HFF-Myc (cell line): ENCODE measurements at regions not wholly inside any gene's neighbourhood (a gene's known extent, or its start where the extent isn't known, plus 50 kb on each side); places are given as distances from the start of the nearest gene placed in this dataset.

Source experiments
- DNase-seq: peaks from one replicate; pipeline ENCODE4 v3.0.0-alpha.2; 2011; ENCODE audit warnings: low read depth; ENCODE audit errors: extremely low read depth
- H3K4me3 ChIP-seq: replicated peaks from 2 replicates; pipeline ENCODE4 v1.5.1; 2011; ENCODE audit warnings: low read depth, mild to moderate bottlenecking, control low read depth, low read length
- TF ChIP-seq, protein P1 (sequence below): IDR thresholded peaks from 2 replicates; pipeline ENCODE4 v1.5.1; 2012; ENCODE audit warnings: mild to moderate bottlenecking, low read depth, low read length, control low read depth; ENCODE audit errors: missing control alignments

DNA sequence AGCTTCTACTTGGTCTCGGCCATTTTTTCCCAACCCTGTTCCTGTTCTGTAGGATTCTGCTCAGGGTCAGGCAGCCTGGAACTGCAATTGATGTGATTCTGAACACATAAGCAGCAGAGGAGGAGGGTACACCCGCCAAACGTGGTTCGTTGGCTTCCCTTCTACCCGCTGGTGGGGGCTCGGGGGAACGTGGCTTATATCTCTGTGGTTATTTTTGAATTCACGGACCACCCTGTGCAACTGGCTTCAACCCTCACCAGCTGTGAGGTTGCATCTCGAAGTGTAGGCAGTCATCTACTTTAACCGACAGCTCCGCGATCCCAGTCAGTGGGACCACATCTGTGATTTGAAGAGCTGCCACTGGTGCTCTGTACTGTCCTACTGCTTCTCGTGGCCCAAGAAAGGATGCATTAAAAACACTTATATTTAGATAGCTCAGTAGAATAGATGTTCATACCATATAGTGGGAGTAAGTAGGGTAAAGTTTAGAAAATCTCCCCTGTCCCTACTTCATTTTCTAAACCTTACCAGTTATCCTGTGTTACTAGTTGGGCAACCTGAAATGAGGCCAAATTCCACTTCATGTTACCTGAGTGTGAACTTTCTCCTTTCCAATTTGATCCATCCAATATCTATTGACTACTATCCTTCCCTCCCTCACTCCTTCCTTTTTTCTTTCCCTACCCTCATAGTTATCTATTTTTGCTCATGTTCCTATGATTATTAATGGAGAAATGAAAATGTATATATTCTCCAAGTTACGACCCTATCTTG is 80.4 kb upstream of the BCOR start:
- H3K4me3 ChIP-seq: no peak overlapping the region
- DNase-seq: no peak
- TF ChIP-seq, protein P1, sequence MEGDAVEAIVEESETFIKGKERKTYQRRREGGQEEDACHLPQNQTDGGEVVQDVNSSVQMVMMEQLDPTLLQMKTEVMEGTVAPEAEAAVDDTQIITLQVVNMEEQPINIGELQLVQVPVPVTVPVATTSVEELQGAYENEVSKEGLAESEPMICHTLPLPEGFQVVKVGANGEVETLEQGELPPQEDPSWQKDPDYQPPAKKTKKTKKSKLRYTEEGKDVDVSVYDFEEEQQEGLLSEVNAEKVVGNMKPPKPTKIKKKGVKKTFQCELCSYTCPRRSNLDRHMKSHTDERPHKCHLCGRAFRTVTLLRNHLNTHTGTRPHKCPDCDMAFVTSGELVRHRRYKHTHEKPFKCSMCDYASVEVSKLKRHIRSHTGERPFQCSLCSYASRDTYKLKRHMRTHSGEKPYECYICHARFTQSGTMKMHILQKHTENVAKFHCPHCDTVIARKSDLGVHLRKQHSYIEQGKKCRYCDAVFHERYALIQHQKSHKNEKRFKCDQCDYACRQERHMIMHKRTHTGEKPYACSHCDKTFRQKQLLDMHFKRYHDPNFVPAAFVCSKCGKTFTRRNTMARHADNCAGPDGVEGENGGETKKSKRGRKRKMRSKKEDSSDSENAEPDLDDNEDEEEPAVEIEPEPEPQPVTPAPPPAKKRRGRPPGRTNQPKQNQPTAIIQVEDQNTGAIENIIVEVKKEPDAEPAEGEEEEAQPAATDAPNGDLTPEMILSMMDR: no peak

DNA sequence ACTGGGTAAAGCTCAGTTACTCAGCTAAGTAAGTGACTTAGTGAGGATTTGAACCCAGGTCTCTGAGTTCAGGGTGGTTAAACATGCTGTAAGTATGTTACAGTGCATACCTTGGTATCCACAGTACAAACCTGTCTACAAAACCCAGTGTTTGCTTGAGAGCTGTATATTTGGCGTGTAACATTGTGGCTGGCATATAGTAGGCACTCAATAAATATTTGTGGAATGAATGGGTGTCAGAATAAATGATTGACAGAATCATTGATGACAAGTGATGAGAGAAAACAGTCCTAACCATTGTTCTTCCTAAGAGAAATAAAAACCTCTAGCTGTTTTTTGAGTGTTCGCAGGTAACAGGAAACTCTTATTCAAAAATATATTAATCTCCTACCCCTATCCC is 79.7 kb upstream of the BCOR start:
- TF ChIP-seq, protein P1: no peak
- DNase-seq: no peak
- H3K4me3 ChIP-seq: peak overlapping the region; percentile 49; the same call in 1 of the 2 replicates

DNA sequence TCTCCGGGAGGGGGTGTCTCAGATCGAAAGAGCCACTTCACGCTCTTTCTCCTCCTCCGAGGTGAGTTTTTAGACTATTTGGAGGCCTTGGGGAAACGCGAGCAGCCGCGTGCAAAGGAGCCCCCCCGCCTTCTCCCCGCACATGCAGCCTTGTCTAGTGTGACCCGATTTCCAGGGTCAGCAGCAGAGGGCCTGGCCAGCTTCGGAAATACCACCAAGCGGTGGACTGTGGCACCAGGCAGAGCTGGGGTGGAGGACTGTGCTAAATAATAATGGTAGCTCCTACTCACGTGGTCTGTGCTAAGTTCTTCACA is 79.3 kb upstream of the BCOR start:
- TF ChIP-seq, protein P1: no peak
- no peak for DNase-seq
- peak overlapping the region; percentile 49 for H3K4me3 ChIP-seq

DNA sequence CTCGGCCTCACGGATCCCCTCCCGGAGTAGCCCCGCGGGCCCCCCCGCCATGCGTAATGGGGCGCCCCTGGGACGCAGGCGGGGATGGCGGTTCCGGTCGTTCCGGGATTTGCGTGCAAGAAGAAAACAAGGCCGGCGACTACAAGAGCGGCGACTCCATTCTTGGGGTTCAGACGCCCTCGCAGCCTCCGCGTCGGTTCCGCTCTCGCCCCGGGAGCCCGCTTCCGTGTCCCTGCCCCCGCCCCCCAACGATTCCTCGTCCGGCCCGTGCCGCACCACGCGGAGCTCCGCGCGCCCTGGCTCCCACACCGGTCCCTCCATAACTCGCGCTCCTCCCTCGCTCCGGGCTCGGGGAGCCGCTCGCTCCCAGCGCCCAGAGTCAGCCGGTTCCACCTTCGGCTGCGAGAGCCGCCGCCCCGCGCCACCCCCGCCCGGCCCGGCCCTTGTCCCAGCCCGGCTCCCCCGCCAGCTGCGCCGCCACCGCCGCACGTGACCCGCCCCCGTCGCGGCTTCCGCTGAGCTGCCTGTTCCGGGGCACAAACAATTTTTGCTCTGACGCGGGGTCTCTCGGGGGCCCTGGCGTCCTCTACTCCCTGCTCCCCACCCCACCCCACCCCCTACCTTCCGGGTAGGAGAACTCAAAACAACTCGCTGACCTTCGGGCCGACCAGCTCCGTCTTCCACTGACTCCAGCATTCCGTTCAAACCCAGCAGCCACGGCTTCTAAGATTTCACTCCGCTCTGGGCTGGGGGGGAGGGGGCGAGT is 78.8 kb upstream of the BCOR start:
- DNase-seq: no peak
- TF ChIP-seq, protein P1: no peak
- peak overlapping the region; percentile 49 for H3K4me3 ChIP-seq

DNA sequence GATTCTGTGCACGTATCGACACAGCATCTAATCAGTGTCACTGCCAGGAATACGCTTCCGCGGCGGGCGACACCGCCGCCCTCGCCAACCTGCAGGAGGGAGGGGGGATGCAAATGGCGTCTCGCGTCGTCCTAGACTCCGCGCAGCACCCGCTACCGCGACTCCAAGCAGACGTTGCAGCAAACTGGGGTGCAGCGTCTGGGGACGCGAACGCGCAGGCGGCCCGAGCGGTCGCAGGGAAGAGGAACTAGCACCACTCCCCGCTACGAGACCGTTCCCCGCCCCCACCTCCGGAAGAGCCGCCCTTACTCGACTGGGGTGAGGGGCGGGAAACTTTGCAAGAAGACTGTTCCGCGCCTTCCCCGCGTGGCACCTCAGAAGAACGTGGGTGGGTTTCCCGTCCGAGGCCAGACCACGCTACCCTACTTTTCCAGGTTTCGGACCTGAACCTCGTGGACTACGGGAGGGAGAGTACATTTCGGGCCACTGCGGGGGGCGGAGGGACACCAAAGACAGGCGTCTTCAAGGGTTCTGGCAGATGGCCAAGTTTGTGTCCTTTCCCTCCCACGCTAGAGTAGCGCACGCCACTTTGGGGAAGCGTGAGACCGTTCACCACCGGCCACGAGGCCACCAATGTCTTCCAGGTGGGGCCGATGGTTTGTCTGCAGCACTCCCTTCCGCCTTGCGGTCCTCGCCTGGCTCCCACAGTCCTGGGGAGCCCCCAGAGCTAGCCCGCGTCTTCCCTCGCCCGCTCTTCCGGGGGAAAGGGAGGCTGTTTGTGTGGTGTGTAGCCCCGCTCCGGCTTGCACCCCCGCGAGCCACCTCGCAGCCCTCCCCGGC is 78.0 kb upstream of the BCOR start:
- TF ChIP-seq, protein P1: no peak
- peak overlapping the region; percentile 49 for H3K4me3 ChIP-seq
- no peak for DNase-seq

DNA sequence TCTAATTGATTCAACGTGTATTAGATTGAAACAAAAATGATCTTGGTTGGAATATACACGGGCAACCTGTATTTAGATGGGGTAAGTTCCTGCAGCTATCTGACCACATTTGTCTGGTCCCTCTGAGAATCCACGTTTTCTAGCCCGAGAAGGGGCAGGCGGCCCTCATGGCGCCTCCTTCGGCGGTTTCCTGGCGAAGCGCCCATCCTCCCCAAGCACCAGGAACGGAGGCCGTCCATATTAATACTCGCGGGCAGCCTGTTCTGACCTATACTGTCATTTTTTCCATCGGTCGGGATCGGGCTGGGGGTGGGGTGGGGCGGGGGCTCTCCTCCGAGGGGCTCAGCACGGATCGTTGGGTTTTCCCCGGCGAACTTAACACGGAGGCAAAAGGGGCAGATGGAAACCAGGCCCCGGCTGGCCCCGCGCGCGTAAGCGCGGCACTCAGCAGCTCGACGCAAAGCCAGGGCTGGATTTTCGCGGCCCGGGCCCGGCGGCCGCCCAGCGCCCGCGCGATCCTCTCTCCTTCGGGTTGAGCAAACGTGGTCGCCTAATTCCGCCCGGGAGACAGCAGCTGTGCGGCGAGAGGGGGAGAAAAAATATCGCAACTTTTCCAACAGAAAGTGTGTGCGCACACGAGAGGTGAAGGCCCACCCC is 77.2 kb upstream of the BCOR start:
- TF ChIP-seq, protein P1: no peak
- H3K4me3 ChIP-seq: peak overlapping the region; percentile 49
- DNase-seq: no peak
